Endothelial cell of umbilical vein (primary cell): ENCODE measurements at regions not wholly inside any gene's neighbourhood (a gene's known extent, or its start where the extent isn't known, plus 50 kb on each side); places are given as distances from the start of the nearest gene placed in this dataset.

Source experiments
- CTCF ChIP-seq, 2 donors: IDR thresholded peaks; 1 replicate in 1 of 2; 2 replicates in 1 of 2; pipeline ENCODE4 v1.5.1; 2011; ENCODE audit warnings: low read length in 2 of 2, mild to moderate bottlenecking in 2 of 2, moderate library complexity in 2 of 2, control low read depth in 1 of 2, inconsistent platforms in 1 of 2, low read depth in 1 of 2; ENCODE audit not compliant: insufficient read depth in 1 of 2; ENCODE audit errors: extremely low read depth in 1 of 2
- EZH2 ChIP-seq: IDR thresholded peaks from 2 replicates; pipeline ENCODE4 v1.6.1; 2012; ENCODE audit warnings: borderline replicate concordance, low read depth, mild to moderate bottlenecking, moderate library complexity, low read length, inconsistent platforms; ENCODE audit not compliant: severe bottlenecking
- POLR2A ChIP-seq: IDR thresholded peaks from 2 replicates; pipeline ENCODE4 v1.6.1; 2012; ENCODE audit warnings: low read depth, mild to moderate bottlenecking, control low read depth, low read length
- POLR2AphosphoS5 ChIP-seq: IDR thresholded peaks from 2 replicates; pipeline ENCODE4 v1.6.1; 2012; ENCODE audit warnings: low read depth, mild to moderate bottlenecking, control low read depth, low read length, moderate library complexity; ENCODE audit not compliant: insufficient read depth

GRCh38 chr5:99063737-99064136 is 134.9 kb upstream of the CHD1 start:
- no peak for TF ChIP-seq POLR2AphosphoS5
- TF ChIP-seq CTCF (IDR thresholded peaks at IDR 0.05; ENCODE audit: extremely low read depth in 1 of 2, insufficient read depth in 1 of 2, low read depth in 1 of 2, low read length in 2 of 2): no peak
- TF ChIP-seq POLR2A: no peak
- TF ChIP-seq EZH2: no peak
